ENCODE measurements at regions not wholly inside any gene's neighbourhood (a gene's known extent, or its start where the extent isn't known, plus 50 kb on each side); places are given as distances from the start of the nearest gene placed in this dataset.

GRCh38 chr13:76630629-76631230 is 255.5 kb downstream of the KCTD12 start:
- Histone ChIP-seq H4K20me1 (ENCODE audit: insufficient read depth, low read length) (no peaks in the 10 kb centered on the region), H3K9me3 (ENCODE audit: insufficient read depth, low read length) (no peaks in the 10 kb centered on the region), H3K36me3 (replicated peaks; ENCODE audit: low read depth, low read length) (no peaks in the 10 kb centered on the region), H3K4me1 (ENCODE audit: low read length) (no peaks in the 10 kb centered on the region), H3K4me3 (ENCODE audit: low read length) (no peak overlapping the region), H2AFZ (ENCODE audit: low read depth, low read length) (no peak overlapping the region), H3K4me2 (ENCODE audit: low read length) (no peak overlapping the region), H3K9ac (ENCODE audit: low read length) (no peak overlapping the region), H3K27me3 (ENCODE audit: low read depth, low read length) (no peaks in the 10 kb centered on the region), H3K79me2 (ENCODE audit: low read length) (no peaks in the 10 kb centered on the region), H3K27ac (ENCODE audit: low read length) (no peak overlapping the region)
- TF ChIP-seq EZH2phosphoT487 (IDR thresholded peaks at IDR 0.05; ENCODE audit: low read depth) (no peak), CTCF (IDR thresholded peaks at IDR 0.05; ENCODE audit: low read depth, low read length) (no peak)

- no peaks in the 10 kb centered on the region for H3K27me3 ChIP-seq (ENCODE audit: low read depth, low read length)
- no peak for TF ChIP-seq EZH2phosphoT487 (IDR thresholded peaks at IDR 0.05; ENCODE audit: low read depth)
- no peak for TF ChIP-seq CTCF (IDR thresholded peaks at IDR 0.05; ENCODE audit: low read depth, low read length)
- H3K79me2 ChIP-seq (ENCODE audit: low read length) = no peaks in the 10 kb centered on the region
- no peaks in the 10 kb centered on the region for H4K20me1 ChIP-seq (ENCODE audit: insufficient read depth, low read length)
- no peak overlapping the region for H3K27ac ChIP-seq (ENCODE audit: low read length)
- H2AFZ ChIP-seq (ENCODE audit: low read depth, low read length) = no peak overlapping the region
- no peak overlapping the region for H3K9ac ChIP-seq (ENCODE audit: low read length)
- H3K4me2 ChIP-seq (ENCODE audit: low read length) = no peak overlapping the region
- H3K4me3 ChIP-seq (ENCODE audit: low read length) = no peak overlapping the region
- H3K36me3 ChIP-seq (replicated peaks; ENCODE audit: low read depth, low read length) = no peaks in the 10 kb centered on the region
- no peaks in the 10 kb centered on the region; the same call in 1 of the 2 replicates for H3K9me3 ChIP-seq (ENCODE audit: insufficient read depth, low read length)
- no peaks in the 10 kb centered on the region for H3K4me1 ChIP-seq (ENCODE audit: low read length)
These were observed 263.7 kb downstream of the KCTD12 start for GRCh38 chr13:76622315-76623040.

- Histone ChIP-seq H3K36me3 (replicated peaks; ENCODE audit: low read depth, low read length) (no peaks in the 10 kb centered on the region), H3K4me3 (ENCODE audit: low read length) (no peak overlapping the region), H2AFZ (ENCODE audit: low read depth, low read length) (no peak overlapping the region), H3K79me2 (ENCODE audit: low read length) (no peaks in the 10 kb centered on the region), H3K9me3 (ENCODE audit: insufficient read depth, low read length) (no peaks in the 10 kb centered on the region; the same call in 1 of the 2 replicates), H3K9ac (ENCODE audit: low read length) (no peak overlapping the region), H3K27me3 (ENCODE audit: low read depth, low read length) (no peaks in the 10 kb centered on the region), H3K27ac (ENCODE audit: low read length) (no peak overlapping the region), H3K4me2 (ENCODE audit: low read length) (no peak overlapping the region), H4K20me1 (ENCODE audit: insufficient read depth, low read length) (no peaks in the 10 kb centered on the region), H3K4me1 (ENCODE audit: low read length) (no peaks in the 10 kb centered on the region)
- TF ChIP-seq EZH2phosphoT487 (IDR thresholded peaks at IDR 0.05; ENCODE audit: low read depth) = no peak
- no peak for TF ChIP-seq CTCF (IDR thresholded peaks at IDR 0.05; ENCODE audit: low read depth, low read length)
These were observed 264.5 kb downstream of the KCTD12 start for GRCh38 chr13:76621705-76622104.

GRCh38 chr13:76620036-76620435 is 266.2 kb downstream of the KCTD12 start:
- Histone ChIP-seq H3K9me3 (ENCODE audit: insufficient read depth, low read length) (no peaks in the 10 kb centered on the region; the same call in 1 of the 2 replicates), H3K79me2 (ENCODE audit: low read length) (no peaks in the 10 kb centered on the region), H3K27me3 (ENCODE audit: low read depth, low read length) (no peaks in the 10 kb centered on the region), H4K20me1 (ENCODE audit: insufficient read depth, low read length) (no peaks in the 10 kb centered on the region), H3K36me3 (replicated peaks; ENCODE audit: low read depth, low read length) (no peaks in the 10 kb centered on the region), H3K27ac (ENCODE audit: low read length) (no peak overlapping the region), H3K4me2 (ENCODE audit: low read length) (no peak overlapping the region), H3K4me1 (ENCODE audit: low read length) (no peaks in the 10 kb centered on the region), H3K9ac (ENCODE audit: low read length) (no peak overlapping the region), H2AFZ (ENCODE audit: low read depth, low read length) (no peak overlapping the region), H3K4me3 (ENCODE audit: low read length) (no peak overlapping the region)
- TF ChIP-seq EZH2phosphoT487 (IDR thresholded peaks at IDR 0.05; ENCODE audit: low read depth) (no peak), CTCF (IDR thresholded peaks at IDR 0.05; ENCODE audit: low read depth, low read length) (no peak)
